Thyroid gland (tissue), 4 donors: ENCODE measurements at regions not wholly inside any gene's neighbourhood (a gene's known extent, or its start where the extent isn't known, plus 50 kb on each side); places are given as distances from the start of the nearest gene placed in this dataset.

Experiments
- DNase-seq, 2 donors: peaks; one replicate each; pipeline ENCODE4 v3.0.0-alpha.2; 2019
- H3K27ac ChIP-seq, 3 donors: fragments of 200-600 bp; sonication (generic); 1 replicate in 2 of 3; 2 replicates in 1 of 3; pipeline ENCODE4 v1.5.1; 2016 to 2019; ENCODE audit warnings: mild to moderate bottlenecking in 1 of 3, moderate library complexity in 1 of 3
- H3K27me3 ChIP-seq: fragments of 200-600 bp; sonication (generic); one replicate; pipeline ENCODE4 v1.5.1; 2019
- H3K36me3 ChIP-seq, 2 donors: fragments of 200-600 bp; sonication (generic); one replicate each; pipeline ENCODE4 v1.5.1; 2016 to 2019
- H3K4me1 ChIP-seq, 2 donors: fragments of 200-600 bp; sonication (generic); one replicate each; pipeline ENCODE4 v1.5.1; 2017 to 2019
- H3K4me3 ChIP-seq, 3 donors: fragments of 200-600 bp; sonication (generic); replicated peaks in 1 of 3; 1 replicate in 2 of 3; 2 replicates in 1 of 3; pipeline ENCODE4 v1.5.1; 2016; ENCODE audit warnings: mild to moderate bottlenecking in 1 of 3
- H3K9me3 ChIP-seq: fragments of 200-600 bp; sonication (generic); one replicate; pipeline ENCODE4 v1.5.1; 2017
- POLR2A ChIP-seq, 2 donors: fragments of 450-650 bp; IDR thresholded peaks; one replicate each; pipeline ENCODE4 v1.6.1; 2017; ENCODE audit warnings: antibody characterized with exemption in 2 of 2, mild to moderate bottlenecking in 2 of 2, moderate library complexity in 1 of 2
- WGBS, 2 donors: methylation state at CpG; one replicate each; pipeline ENCODE4 v1.1.5; 2017; 5-methylcytosine and 5-hydroxymethylcytosine counted together
- intact Hi-C: fragments of 100-400 bp; cut with DNase I; formaldehyde crosslinking; loops from one replicate; pipeline ENCODE4 v1.15.1; 2023
- TF ChIP-seq, protein P1 (sequence below), 6 experiments: fragments of 200-600 bp in 3 of 6; fragments of 450-650 bp in 3 of 6; sonication (generic) in 3 of 6; IDR thresholded peaks; one replicate each; pipeline ENCODE4 v1.5.1; 2016 to 2019; ENCODE audit warnings: antibody characterized with exemption in 6 of 6, mild to moderate bottlenecking in 2 of 6, inconsistent platforms in 1 of 6, moderate library complexity in 1 of 6

DNA sequence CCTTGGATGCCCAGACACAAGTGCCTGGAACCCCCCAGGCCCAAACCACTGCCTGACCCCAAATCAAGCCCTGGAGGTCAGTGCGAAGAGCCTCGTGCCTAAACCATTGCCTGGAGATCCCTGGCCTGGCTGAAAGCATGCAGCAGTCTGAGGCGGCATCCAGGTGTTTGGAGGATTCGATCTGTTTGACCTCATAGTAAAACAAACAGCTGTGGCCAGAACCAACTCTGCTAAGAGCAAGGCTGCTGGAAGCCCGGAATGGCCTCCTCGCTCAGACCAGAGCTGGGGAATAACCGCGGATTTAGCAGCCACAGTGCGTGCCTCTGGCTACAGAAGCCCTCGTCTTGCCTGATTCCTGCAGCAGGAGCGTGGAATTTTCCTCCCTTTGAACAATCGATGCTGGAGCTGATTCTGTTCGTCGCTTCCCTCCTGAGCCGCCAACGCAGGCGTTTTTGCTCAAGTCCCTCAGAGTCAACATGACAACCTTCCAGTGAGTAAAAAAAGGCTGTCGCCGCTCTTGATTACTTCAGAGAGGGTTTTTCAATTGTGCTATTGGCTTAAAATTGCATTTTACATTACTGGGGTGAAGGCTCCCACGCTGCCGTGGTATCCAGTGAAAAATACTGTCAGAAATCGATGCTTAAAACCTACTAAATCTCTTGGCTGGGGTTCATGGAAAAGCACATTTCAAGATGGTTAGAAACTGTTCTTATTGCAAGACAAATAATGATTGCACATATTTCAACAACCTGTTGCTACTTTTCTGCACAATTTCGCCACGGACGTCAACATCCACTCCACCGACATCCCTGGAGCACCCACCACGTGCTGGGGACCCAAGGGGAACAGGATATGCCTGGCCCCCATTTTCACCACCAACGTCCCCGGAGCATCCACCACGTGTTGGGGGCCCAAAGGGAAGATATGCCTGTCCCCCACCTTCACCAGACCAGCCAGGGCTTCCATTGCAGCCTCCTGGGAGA lies 190.0 kb downstream of the OLFM1 start:
- H3K27me3 ChIP-seq, result no peaks in the 10 kb centered on the region
- 73 to 80% methylated on average over 27 to 30 of the region's 30 CpGs for WGBS, 2 donors

DNA sequence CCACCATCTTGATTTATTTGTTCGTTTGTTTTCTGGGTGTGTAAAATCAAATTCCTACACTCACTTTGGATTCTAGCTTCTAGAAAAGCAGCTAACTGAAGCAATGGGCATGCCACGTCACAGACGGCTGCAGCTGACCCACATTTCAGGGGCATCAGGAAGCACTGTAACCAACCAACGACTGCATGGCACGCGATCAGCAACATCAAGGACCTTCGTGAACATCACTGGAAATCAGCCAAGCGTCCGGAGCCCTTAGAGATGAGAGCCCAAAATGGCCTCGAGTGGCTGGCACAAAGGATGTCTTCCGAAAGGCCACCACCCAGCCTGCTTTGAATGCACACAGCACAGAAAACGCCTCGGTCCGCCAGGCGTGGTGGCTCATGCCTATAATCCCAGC lies 191.1 kb downstream of the OLFM1 start:
- no peaks in the 10 kb centered on the region for H3K27me3 ChIP-seq
- no peaks in the 10 kb centered on the region for H3K9me3 ChIP-seq
- 42 to 46% methylated on average over 15 of the region's 15 CpGs for WGBS, 2 donors
- no peak overlapping the region for H3K27ac ChIP-seq
- TF ChIP-seq POLR2A (IDR thresholded peaks at IDR 0.05), result no peak
- TF ChIP-seq, protein P1, sequence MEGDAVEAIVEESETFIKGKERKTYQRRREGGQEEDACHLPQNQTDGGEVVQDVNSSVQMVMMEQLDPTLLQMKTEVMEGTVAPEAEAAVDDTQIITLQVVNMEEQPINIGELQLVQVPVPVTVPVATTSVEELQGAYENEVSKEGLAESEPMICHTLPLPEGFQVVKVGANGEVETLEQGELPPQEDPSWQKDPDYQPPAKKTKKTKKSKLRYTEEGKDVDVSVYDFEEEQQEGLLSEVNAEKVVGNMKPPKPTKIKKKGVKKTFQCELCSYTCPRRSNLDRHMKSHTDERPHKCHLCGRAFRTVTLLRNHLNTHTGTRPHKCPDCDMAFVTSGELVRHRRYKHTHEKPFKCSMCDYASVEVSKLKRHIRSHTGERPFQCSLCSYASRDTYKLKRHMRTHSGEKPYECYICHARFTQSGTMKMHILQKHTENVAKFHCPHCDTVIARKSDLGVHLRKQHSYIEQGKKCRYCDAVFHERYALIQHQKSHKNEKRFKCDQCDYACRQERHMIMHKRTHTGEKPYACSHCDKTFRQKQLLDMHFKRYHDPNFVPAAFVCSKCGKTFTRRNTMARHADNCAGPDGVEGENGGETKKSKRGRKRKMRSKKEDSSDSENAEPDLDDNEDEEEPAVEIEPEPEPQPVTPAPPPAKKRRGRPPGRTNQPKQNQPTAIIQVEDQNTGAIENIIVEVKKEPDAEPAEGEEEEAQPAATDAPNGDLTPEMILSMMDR (IDR thresholded peaks at IDR 0.05), result no peak
- intact Hi-C loops, result no loop called here
- H3K4me1 ChIP-seq, result peaks cover 29 to 32% of the 10 kb centered on the region in 2 donors
- H3K36me3 ChIP-seq, result no peaks in the 10 kb centered on the region
- H3K4me3 ChIP-seq, result no peak overlapping the region
- DNase-seq, result peak; percentile 94 to 96

More for the DNA sequence above, 190.0 kb downstream of the OLFM1 start:
- DNase-seq, result no peak
- no peak for TF ChIP-seq POLR2A (IDR thresholded peaks at IDR 0.05)
- TF ChIP-seq, protein P1 (IDR thresholded peaks at IDR 0.05), result no peak
- no peaks in the 10 kb centered on the region for H3K9me3 ChIP-seq
- H3K27ac ChIP-seq, result no peak overlapping the region
- H3K4me3 ChIP-seq, result no peak overlapping the region
- no peaks in the 10 kb centered on the region for H3K36me3 ChIP-seq
- H3K4me1 ChIP-seq, result peaks cover 28 to 32% of the 10 kb centered on the region in 2 donors
- intact Hi-C loops, result no loop called here

DNA sequence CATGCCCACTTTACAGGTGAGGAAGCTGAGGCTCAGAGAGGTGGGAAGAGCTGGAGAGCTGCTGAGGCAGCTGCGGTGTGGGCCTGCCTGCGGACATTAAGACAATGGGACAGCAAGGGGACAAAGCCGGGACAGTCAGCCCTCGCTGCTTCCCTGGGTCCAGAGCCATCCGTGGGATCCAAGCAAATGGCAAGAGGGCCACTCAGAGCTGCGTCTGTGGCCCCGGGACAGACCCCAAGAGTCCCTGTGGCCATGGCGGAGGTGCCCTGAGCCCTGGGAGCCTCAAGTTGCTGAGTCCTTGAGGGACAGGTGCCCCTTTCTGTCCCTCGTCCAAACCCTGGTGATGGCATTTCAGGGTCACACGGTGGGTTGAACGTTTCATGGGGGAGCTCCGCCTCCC lies 191.9 kb downstream of the OLFM1 start:
- DNase-seq, result no peak
- H3K9me3 ChIP-seq, result no peaks in the 10 kb centered on the region
- H3K36me3 ChIP-seq, result no peaks in the 10 kb centered on the region
- H3K27ac ChIP-seq, result no peak overlapping the region
- TF ChIP-seq, protein P1 (IDR thresholded peaks at IDR 0.05), result no peak
- TF ChIP-seq POLR2A (IDR thresholded peaks at IDR 0.05), result no peak
- H3K27me3 ChIP-seq, result no peaks in the 10 kb centered on the region
- H3K4me3 ChIP-seq, result no peak overlapping the region
- intact Hi-C loops, result no loop called here
- peaks cover 29 to 32% of the 10 kb centered on the region in 2 donors for H3K4me1 ChIP-seq
- 83 to 92% methylated on average over 11 to 12 of the region's 12 CpGs for WGBS, 2 donors

DNA sequence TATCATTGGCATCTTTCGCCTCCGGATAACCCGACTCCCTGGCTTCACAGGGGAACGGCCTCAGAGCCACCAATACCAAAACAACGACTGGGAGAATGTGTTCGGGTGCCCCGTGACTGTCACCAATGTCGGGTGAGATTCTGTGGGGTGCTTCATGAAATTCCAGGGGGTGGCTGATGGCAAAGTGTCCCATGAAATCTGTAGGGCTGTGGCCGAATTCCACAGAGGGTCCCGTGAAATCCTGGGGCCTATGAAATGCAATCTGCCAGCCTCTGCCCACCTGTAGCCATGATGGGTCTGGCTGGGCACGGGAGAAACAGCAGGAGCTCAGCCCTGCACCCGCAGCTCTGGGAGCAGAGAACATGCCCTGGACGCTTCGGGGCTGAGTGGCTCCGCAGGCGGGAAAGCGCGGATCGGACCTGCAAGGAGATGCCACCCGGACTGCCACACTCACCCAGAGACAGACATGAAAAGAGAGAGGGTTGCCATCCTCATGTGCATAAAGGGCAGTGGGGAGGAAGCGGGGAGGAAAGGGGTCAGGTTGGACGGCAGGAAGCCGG lies 192.4 kb downstream of the OLFM1 start:
- intact Hi-C loops, result no loop called here
- WGBS, 2 donors, result 94 to 96% methylated on average over 23 of the region's 23 CpGs
- no peaks in the 10 kb centered on the region for H3K27me3 ChIP-seq

More for the DNA sequence above, 192.4 kb downstream of the OLFM1 start:
- Histone ChIP-seq H3K9me3 (no peaks in the 10 kb centered on the region), H3K27ac (no peak overlapping the region), H3K36me3 (no peaks in the 10 kb centered on the region), H3K4me1 (peaks cover 29 to 32% of the 10 kb centered on the region in 2 donors), H3K4me3 (no peak overlapping the region)
- DNase-seq, result no peak
- TF ChIP-seq, protein P1 (IDR thresholded peaks at IDR 0.05), result no peak
- TF ChIP-seq POLR2A (IDR thresholded peaks at IDR 0.05), result no peak
